ENCODE measurements at regions not wholly inside any gene's neighbourhood (a gene's known extent, or its start where the extent isn't known, plus 50 kb on each side); places are given as distances from the start of the nearest gene placed in this dataset.

- TF ChIP-seq POLR2A (IDR thresholded peaks at IDR 0.05; ENCODE audit: low read depth) (no peak), CTCF (IDR thresholded peaks at IDR 0.05) (no peak)
Observed at GRCh38 chr5:56606192-56606591, 209.2 kb upstream of the MAP3K1 start.
